ENCODE measurements at regions not wholly inside any gene's neighbourhood (a gene's known extent, or its start where the extent isn't known, plus 50 kb on each side); places are given as distances from the start of the nearest gene placed in this dataset.

DNA sequence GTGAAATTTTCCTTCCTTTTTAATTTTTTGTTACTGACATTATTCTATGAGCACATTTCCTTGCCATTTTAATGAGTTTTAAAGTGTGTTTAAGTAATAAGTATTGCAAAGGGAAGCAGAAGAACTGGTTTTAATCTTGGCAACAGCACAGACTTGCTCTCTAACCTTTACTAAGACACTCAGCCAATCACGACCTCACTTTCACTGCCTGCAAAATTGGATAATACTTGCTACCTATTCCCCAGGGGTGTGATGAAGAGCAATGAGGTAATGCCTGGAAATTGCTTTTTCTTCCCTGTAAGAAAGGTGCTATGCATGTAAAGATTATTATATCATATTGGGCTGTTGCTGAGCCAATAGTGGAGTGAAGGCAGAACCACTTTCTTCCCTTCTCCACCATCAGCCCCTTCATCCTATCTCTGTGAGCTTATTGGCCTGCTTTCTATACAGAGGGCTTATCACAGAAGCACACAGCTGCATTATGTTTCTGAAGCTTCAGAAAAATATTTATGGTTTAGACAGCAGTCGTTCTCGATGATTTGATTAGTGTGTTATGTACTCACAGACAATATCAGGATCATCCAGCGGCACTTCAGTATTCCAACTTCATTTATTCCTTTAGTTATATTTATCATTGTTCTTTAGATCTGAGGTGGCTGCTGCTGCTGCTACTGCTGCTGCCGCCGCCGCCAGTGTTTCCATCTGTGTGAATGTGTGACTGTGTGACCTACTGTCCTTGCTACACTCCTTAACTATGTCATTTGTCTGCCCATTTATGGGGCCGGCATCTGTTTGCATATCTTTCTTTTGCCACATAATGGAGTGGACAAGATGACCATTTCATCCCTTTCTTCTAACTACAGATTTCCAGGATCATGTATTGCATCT lies 255.1 kb downstream of the C4orf33 start:
- intact Hi-C loops (cut with micrococcal nuclease): no loop called here

DNA sequence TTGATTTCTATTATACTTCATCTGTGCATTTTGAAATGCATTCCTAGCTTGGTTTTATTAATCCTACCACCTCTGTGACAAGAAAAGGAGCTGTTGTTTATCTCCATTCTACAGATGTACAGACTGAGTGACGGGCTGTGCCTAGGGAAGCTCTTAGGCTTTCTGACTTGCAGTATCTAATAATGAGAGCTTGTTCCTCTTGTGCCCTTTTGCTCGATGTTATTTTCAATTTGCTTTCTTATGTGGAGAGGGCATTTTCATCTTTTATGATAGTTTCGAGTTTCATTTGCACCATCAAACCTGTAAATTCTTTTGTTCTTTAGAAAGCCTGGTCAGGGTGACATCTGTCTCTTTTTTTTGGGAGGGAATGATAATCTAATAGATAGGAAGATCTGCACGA lies 256.5 kb downstream of the C4orf33 start:
- Histone ChIP-seq H3K4me2 (replicated peaks; ENCODE audit: extremely low read depth, low read length, poor library complexity, severe bottlenecking) (no peak overlapping the region), H3K27me3 (ENCODE audit: control insufficient read depth in 2 of 2, insufficient read depth in 2 of 2, low read length in 2 of 2) (peaks cover 0 to 7% of the 10 kb centered on the region in 2 donors), H3K4me3 (replicated peaks in 1 of 3; ENCODE audit: low read depth in 2 of 3, low read length in 3 of 3) (no peak overlapping the region), H4K20me1 (ENCODE audit: insufficient read depth, low read length) (no peaks in the 10 kb centered on the region), H3K36me3 (replicated peaks in 1 of 2; ENCODE audit: control insufficient read depth in 1 of 2, insufficient read depth in 2 of 2, low read length in 2 of 2) (no peaks in the 10 kb centered on the region), H2AFZ (ENCODE audit: insufficient read depth, low read depth, low read length, poor library complexity, severe bottlenecking) (no peak overlapping the region), H3K9ac (ENCODE audit: insufficient read depth, low read length, poor library complexity, severe bottlenecking) (no peak overlapping the region), H3K27ac (ENCODE audit: low read depth in 1 of 2, low read length in 2 of 2) (no peak overlapping the region), H3K79me2 (ENCODE audit: insufficient read depth, low read length) (no peaks in the 10 kb centered on the region), H3K9me3 (replicated peaks in 1 of 2; ENCODE audit: control insufficient read depth in 1 of 2, insufficient read depth in 1 of 2, low read length in 2 of 2) (no peaks in the 10 kb centered on the region), H3K4me1 (ENCODE audit: control insufficient read depth in 1 of 2, insufficient read depth in 2 of 2, low read length in 2 of 2) (no peaks in the 10 kb centered on the region)
- Mint-ChIP-seq H3K27me3 (ENCODE audit: low read depth in 3 of 3) (peaks cover 10 to 19% (median 12%) of the 10 kb centered on the region in 3 donors), H3K27ac (no peak overlapping the region), H3K4me1 (no peaks in the 10 kb centered on the region), H3K4me3 (peak overlapping the region in 1 of 2 donors; percentile 39), H3K36me3 (no peaks in the 10 kb centered on the region), H3K9me3 (no peaks in the 10 kb centered on the region)
- 80% methylated on average over 1 of the region's 4 CpGs for WGBS (ENCODE audit: insufficient coverage)
- intact Hi-C loops (cut with micrococcal nuclease): no loop called here
- no peak for DNase-seq
- TF ChIP-seq, protein P1, sequence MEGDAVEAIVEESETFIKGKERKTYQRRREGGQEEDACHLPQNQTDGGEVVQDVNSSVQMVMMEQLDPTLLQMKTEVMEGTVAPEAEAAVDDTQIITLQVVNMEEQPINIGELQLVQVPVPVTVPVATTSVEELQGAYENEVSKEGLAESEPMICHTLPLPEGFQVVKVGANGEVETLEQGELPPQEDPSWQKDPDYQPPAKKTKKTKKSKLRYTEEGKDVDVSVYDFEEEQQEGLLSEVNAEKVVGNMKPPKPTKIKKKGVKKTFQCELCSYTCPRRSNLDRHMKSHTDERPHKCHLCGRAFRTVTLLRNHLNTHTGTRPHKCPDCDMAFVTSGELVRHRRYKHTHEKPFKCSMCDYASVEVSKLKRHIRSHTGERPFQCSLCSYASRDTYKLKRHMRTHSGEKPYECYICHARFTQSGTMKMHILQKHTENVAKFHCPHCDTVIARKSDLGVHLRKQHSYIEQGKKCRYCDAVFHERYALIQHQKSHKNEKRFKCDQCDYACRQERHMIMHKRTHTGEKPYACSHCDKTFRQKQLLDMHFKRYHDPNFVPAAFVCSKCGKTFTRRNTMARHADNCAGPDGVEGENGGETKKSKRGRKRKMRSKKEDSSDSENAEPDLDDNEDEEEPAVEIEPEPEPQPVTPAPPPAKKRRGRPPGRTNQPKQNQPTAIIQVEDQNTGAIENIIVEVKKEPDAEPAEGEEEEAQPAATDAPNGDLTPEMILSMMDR (IDR thresholded peaks at IDR 0.05): no peak

More for the DNA sequence above, 255.1 kb downstream of the C4orf33 start:
- H3K36me3 ChIP-seq (replicated peaks in 1 of 2; ENCODE audit: control insufficient read depth in 1 of 2, insufficient read depth in 2 of 2, low read length in 2 of 2): no peaks in the 10 kb centered on the region
- no CpG with 5 or more reads among the region's 8 CpGs for WGBS (ENCODE audit: insufficient coverage)
- Mint-ChIP-seq H3K36me3 (no peaks in the 10 kb centered on the region), H3K4me1 (peaks cover 8% of the 10 kb centered on the region), H3K27ac (no peak overlapping the region), H3K9me3 (no peaks in the 10 kb centered on the region), H3K4me3 (no peak overlapping the region), H3K27me3 (ENCODE audit: low read depth in 3 of 3) (peaks cover 10 to 17% (median 12%) of the 10 kb centered on the region in 3 donors)
- H2AFZ ChIP-seq (ENCODE audit: insufficient read depth, low read depth, low read length, poor library complexity, severe bottlenecking): no peak overlapping the region
- no peaks in the 10 kb centered on the region for H3K9me3 ChIP-seq (replicated peaks in 1 of 2; ENCODE audit: control insufficient read depth in 1 of 2, insufficient read depth in 1 of 2, low read length in 2 of 2)
- DNase-seq: no peak
- no peak overlapping the region for H3K4me2 ChIP-seq (replicated peaks; ENCODE audit: extremely low read depth, low read length, poor library complexity, severe bottlenecking)
- H3K9ac ChIP-seq (ENCODE audit: insufficient read depth, low read length, poor library complexity, severe bottlenecking): no peak overlapping the region
- H3K79me2 ChIP-seq (ENCODE audit: insufficient read depth, low read length): no peaks in the 10 kb centered on the region
- H3K27ac ChIP-seq (ENCODE audit: low read depth in 1 of 2, low read length in 2 of 2): no peak overlapping the region
- no peaks in the 10 kb centered on the region for H4K20me1 ChIP-seq (ENCODE audit: insufficient read depth, low read length)
- H3K27me3 ChIP-seq (ENCODE audit: control insufficient read depth in 2 of 2, insufficient read depth in 2 of 2, low read length in 2 of 2): peaks cover 0 to 7% of the 10 kb centered on the region in 2 donors
- H3K4me3 ChIP-seq (replicated peaks in 1 of 3; ENCODE audit: low read depth in 2 of 3, low read length in 3 of 3): no peak overlapping the region
- peaks cover 6 to 8% of the 10 kb centered on the region in 2 donors for H3K4me1 ChIP-seq (ENCODE audit: control insufficient read depth in 1 of 2, insufficient read depth in 2 of 2, low read length in 2 of 2)
- TF ChIP-seq, protein P1 (IDR thresholded peaks at IDR 0.05): no peak
